Adrenal gland (tissue), 9 donors: ENCODE measurements at regions not wholly inside any gene's neighbourhood (a gene's known extent, or its start where the extent isn't known, plus 50 kb on each side); places are given as distances from the start of the nearest gene placed in this dataset.

Experiments
- DNase-seq, 7 donors: peaks; one replicate each; pipeline ENCODE4 v3.0.0-alpha.2; 2019 to 2020
- H3K27ac ChIP-seq, 5 donors: fragments of 200-600 bp; sonication (generic) in 4 of 5; 1 replicate in 3 of 5; 2 replicates in 2 of 5; pipeline versions ENCODE4 v1.5.1 to v1.8.0; 2016 to 2020; ENCODE audit warnings: mild to moderate bottlenecking in 1 of 5
- H3K27me3 ChIP-seq: fragments of 200-600 bp; 2 replicates; pipeline ENCODE4 v1.8.0; 2021
- H3K36me3 ChIP-seq, 2 donors: fragments of 200-600 bp; replicated peaks in 1 of 2; 1 replicate in 1 of 2; 2 replicates in 1 of 2; pipeline versions ENCODE4 v1.5.1 to v1.8.0; 2018 to 2022
- H3K4me1 ChIP-seq, 2 donors: fragments of 200-600 bp; replicated peaks in 1 of 2; 1 replicate in 1 of 2; 2 replicates in 1 of 2; pipeline versions ENCODE4 v1.5.1 to v1.8.0; 2018 to 2021
- H3K4me3 ChIP-seq, 4 donors: fragments of 200-600 bp; sonication (generic) in 3 of 4; one replicate each; pipeline ENCODE4 v1.5.1; 2016 to 2018
- H3K9me3 ChIP-seq, 3 donors: fragments of 200-600 bp; sonication (generic) in 1 of 3; replicated peaks in 1 of 3; 1 replicate in 2 of 3; 2 replicates in 1 of 3; pipeline versions ENCODE4 v1.5.1 to v1.8.0; 2016 to 2021
- POLR2A ChIP-seq, 2 donors: fragments of 450-650 bp; IDR thresholded peaks; one replicate each; pipeline ENCODE4 v1.6.1; 2017; ENCODE audit warnings: antibody characterized with exemption in 2 of 2, mild to moderate bottlenecking in 2 of 2, moderate library complexity in 1 of 2
- WGBS, 4 donors: extraction: QIAGEN DNeasy Blood & Tissue Kit in 2 of 4; methylation state at CpG; one replicate each; pipeline versions ENCODE4 v1.1.5 to v1.1.7; 2013 to 2017; 5-methylcytosine and 5-hydroxymethylcytosine counted together
- intact Hi-C, 2 donors: fragments of 100-400 bp; cut with DNase I; formaldehyde crosslinking; loops; one replicate each; pipeline versions ENCODE4 v1.14.1 to v1.15.0; 2022 to 2023
- TF ChIP-seq, protein P1 (sequence below), 6 experiments: fragments of 450-650 bp in 4 of 6; fragments of 200-600 bp in 2 of 6; sonication (generic) in 1 of 6; IDR thresholded peaks; 1 replicate in 5 of 6; 2 replicates in 1 of 6; pipeline versions ENCODE4 v1.5.1 to v1.8.0; 2016 to 2021; ENCODE audit warnings: antibody characterized with exemption in 6 of 6, mild to moderate bottlenecking in 2 of 6, moderate library complexity in 1 of 6
- donor health status: healthy with polysubstance abuse.
- donor health status: Bipolar disorder and iron deficiency.
- donor health status: DM: yes; HTN: yes; CAD: no.
- donor health status: DM: no; HTN: no; CAD: no.
- donor health status: DM: no; HTN: no; CAD: no.

DNA sequence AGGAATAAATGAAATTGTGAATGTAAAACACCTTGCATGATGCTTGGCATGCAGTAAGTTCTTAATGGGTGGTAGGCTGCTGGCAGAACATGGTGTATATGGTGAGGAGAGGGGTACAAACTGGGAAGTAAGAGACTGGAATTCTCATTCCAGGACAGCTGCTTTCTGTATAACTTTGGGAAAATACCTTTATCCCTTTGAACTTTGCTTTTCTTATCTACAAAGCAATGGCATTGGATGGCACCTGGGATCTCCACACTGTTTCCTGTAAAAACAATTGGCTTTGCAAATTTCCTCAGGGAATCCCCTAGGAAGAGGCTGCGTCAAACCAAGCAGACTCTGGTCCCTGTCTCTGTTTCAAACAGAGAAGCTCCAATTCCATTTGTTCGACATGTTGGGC lies 100.7 kb upstream of the SLC4A7 start:
- no peaks in the 10 kb centered on the region for H3K9me3 ChIP-seq
- 64 to 85% (median 73%) methylated on average over 2 of the region's 2 CpGs for WGBS, 4 donors
- peaks cover 0 to 3% of the 10 kb centered on the region in 2 donors for H3K4me1 ChIP-seq
- H3K27me3 ChIP-seq = no peaks in the 10 kb centered on the region
- H3K36me3 ChIP-seq = no peaks in the 10 kb centered on the region
- intact Hi-C loops = no loop called here
- DNase-seq = no peak
- no peak overlapping the region for H3K27ac ChIP-seq
- no peak overlapping the region for H3K4me3 ChIP-seq
- TF ChIP-seq POLR2A (IDR thresholded peaks at IDR 0.05) = no peak
- TF ChIP-seq, protein P1, sequence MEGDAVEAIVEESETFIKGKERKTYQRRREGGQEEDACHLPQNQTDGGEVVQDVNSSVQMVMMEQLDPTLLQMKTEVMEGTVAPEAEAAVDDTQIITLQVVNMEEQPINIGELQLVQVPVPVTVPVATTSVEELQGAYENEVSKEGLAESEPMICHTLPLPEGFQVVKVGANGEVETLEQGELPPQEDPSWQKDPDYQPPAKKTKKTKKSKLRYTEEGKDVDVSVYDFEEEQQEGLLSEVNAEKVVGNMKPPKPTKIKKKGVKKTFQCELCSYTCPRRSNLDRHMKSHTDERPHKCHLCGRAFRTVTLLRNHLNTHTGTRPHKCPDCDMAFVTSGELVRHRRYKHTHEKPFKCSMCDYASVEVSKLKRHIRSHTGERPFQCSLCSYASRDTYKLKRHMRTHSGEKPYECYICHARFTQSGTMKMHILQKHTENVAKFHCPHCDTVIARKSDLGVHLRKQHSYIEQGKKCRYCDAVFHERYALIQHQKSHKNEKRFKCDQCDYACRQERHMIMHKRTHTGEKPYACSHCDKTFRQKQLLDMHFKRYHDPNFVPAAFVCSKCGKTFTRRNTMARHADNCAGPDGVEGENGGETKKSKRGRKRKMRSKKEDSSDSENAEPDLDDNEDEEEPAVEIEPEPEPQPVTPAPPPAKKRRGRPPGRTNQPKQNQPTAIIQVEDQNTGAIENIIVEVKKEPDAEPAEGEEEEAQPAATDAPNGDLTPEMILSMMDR (IDR thresholded peaks at IDR 0.05) = no peak

DNA sequence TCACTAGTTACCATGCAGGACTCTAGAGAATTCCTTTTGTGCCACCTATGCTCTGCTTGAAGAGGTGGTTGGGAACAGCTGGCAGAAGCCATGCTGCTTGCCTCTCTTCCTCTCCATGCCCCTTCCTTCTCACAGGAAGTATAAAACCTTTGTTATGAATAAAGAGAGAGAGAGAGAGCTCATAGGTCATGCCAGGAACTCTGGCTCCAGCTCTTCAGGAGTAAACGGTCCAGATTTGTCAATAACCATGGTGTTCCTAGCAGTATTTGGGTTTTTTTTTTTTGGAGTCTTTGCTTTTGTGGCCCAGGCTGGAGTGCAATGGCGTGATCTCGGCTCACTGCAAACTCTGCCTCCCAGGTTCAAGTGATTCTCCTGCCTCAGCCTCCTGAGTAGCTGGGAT lies 97.7 kb upstream of the SLC4A7 start:
- Histone ChIP-seq H3K27me3 (no peaks in the 10 kb centered on the region), H3K9me3 (no peaks in the 10 kb centered on the region), H3K4me3 (no peak overlapping the region), H3K36me3 (no peaks in the 10 kb centered on the region), H3K4me1 (peaks cover 0 to 8% of the 10 kb centered on the region in 2 donors), H3K27ac (no peak overlapping the region)
- 75 to 90% (median 83%) methylated on average over 3 of the region's 3 CpGs for WGBS, 4 donors
- no peak for DNase-seq
- intact Hi-C loops = no loop called here
- TF ChIP-seq, protein P1 (IDR thresholded peaks at IDR 0.05) = no peak
- TF ChIP-seq POLR2A (IDR thresholded peaks at IDR 0.05) = no peak

DNA sequence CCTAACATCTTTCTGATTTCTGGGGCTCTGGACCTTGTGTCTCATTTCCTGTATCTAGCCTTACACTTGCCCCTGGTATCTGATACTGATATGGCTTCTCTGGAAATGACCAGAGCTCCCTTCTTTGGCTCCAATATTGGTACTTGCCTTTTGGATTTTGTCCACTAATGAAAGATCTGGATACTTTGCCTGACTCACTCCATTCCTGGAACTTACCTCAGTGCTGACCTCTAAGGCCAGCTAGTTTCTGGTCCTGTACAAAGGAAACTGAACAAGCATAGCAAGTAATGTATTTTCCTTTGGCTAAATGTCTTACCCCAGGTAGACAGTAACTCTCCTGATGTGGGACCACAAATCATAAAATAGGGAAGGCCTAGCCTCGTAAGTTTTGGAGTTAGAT lies 93.8 kb upstream of the SLC4A7 start:
- H3K4me1 ChIP-seq = peaks cover 0 to 8% of the 10 kb centered on the region in 2 donors
- H3K36me3 ChIP-seq = no peaks in the 10 kb centered on the region
- H3K27ac ChIP-seq = peak overlapping the region in 2 of 5 donors; percentile 17 to 20
- 86 to 96% (median 93%) methylated on average over 1 of the region's 1 CpG for WGBS, 4 donors
- H3K4me3 ChIP-seq = no peak overlapping the region
- intact Hi-C loops = no loop called here
- no peaks in the 10 kb centered on the region for H3K27me3 ChIP-seq
- peak in 3 of 7 donors; percentile 29 to 60 (median 44) for DNase-seq
- TF ChIP-seq POLR2A (IDR thresholded peaks at IDR 0.05) = no peak
- TF ChIP-seq, protein P1 (IDR thresholded peaks at IDR 0.05) = no peak
- H3K9me3 ChIP-seq = no peaks in the 10 kb centered on the region

DNA sequence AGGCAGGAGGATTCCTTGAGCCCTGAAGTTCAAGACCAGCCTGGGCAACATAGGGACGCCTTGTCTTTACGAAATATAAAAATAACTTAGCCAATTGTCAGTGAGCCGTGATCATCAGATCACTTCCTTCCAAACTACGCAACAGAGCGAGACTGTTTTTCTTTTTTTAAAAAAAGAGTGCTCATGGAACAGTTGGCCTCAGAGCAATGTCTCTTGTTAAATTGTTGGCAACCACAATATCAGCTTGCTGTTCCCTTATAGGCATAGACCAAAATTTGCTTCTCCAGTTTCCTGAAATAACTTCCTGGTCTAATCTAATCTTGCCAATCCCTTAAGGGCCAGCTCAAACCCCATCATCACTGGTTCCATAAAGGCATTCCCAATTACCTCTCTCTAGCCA lies 93.3 kb upstream of the SLC4A7 start:
- TF ChIP-seq, protein P1 (IDR thresholded peaks at IDR 0.05) = no peak
- no peak for TF ChIP-seq POLR2A (IDR thresholded peaks at IDR 0.05)
- no peak for DNase-seq
- intact Hi-C loops = no loop called here
- WGBS, 4 donors = 72 to 96% (median 83%) methylated on average over 5 of the region's 5 CpGs
- Histone ChIP-seq H3K36me3 (no peaks in the 10 kb centered on the region), H3K27me3 (no peaks in the 10 kb centered on the region), H3K27ac (peak overlapping the region in 1 of 5 donors; percentile 17), H3K4me1 (peaks cover 0 to 8% of the 10 kb centered on the region in 2 donors), H3K4me3 (no peak overlapping the region), H3K9me3 (no peaks in the 10 kb centered on the region)
